ENCODE measurements at regions not wholly inside any gene's neighbourhood (a gene's known extent, or its start where the extent isn't known, plus 50 kb on each side); places are given as distances from the start of the nearest gene placed in this dataset.

- no peak for FAIRE-seq
- no peak for DNase-seq (ENCODE audit: insufficient read length, low spot score)
- no peak for TF ChIP-seq SPI1 (IDR thresholded peaks at IDR 0.05; ENCODE audit: low read depth, low read length)
- TF ChIP-seq TAF1 (IDR thresholded peaks at IDR 0.05; ENCODE audit: low read depth, low read length), result no peak
- TF ChIP-seq POU2F2 (IDR thresholded peaks at IDR 0.05; ENCODE audit: low read depth, low read length), result no peak
- TF ChIP-seq POLR2AphosphoS5 (IDR thresholded peaks at IDR 0.05; ENCODE audit: low read depth, low read length), result no peak
- no peak for TF ChIP-seq PAX5 (IDR thresholded peaks at IDR 0.05; ENCODE audit: insufficient read depth, low read length, severe bottlenecking)
- no peak for TF ChIP-seq POLR2A (IDR thresholded peaks at IDR 0.05; ENCODE audit: low read depth, low read length)
Measured at GRCh38 chr7:1339611-1340010, 106.9 kb downstream of the UNCX start.

DNA sequence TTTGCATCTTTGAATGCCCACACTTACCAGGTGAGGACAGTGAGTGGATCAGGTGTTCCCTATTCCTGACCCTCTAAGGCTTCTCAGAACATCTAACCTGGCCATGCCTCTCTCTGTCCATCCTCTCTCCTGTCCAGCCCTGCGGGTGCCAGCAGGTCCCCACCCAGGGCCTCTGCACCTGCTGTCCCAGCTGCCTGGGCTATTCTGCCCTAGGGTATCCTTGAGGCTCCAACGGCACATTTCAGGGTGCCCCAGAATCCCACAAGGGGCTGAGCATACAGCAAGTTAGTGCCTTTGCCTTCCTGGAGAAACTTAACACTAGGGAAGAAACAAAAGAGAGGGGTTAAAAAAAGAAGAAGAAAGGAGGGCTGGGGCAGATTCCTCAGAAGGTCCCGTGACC lies 107.4 kb downstream of the UNCX start:
- no peak for DNase-seq (ENCODE audit: insufficient read length, low spot score)
- TF ChIP-seq POLR2A (IDR thresholded peaks at IDR 0.05; ENCODE audit: low read depth, low read length) (no peak), POLR2AphosphoS5 (IDR thresholded peaks at IDR 0.05; ENCODE audit: low read depth, low read length) (no peak), PAX5 (IDR thresholded peaks at IDR 0.05; ENCODE audit: insufficient read depth, low read length, severe bottlenecking) (no peak), TAF1 (IDR thresholded peaks at IDR 0.05; ENCODE audit: low read depth, low read length) (no peak), POU2F2 (IDR thresholded peaks at IDR 0.05; ENCODE audit: low read depth, low read length) (no peak)
- FAIRE-seq, result no peak

GRCh38 chr7:1340461-1341360 lies 108.0 kb downstream of the UNCX start:
- FAIRE-seq, result no peak

GRCh38 chr7:1341361-1342089 lies 108.9 kb downstream of the UNCX start:
- FAIRE-seq, result no peak
- no peak for TF ChIP-seq POLR2AphosphoS5 (IDR thresholded peaks at IDR 0.05; ENCODE audit: low read depth, low read length)
- no peak for TF ChIP-seq TAF1 (IDR thresholded peaks at IDR 0.05; ENCODE audit: low read depth, low read length)
- TF ChIP-seq POU2F2 (IDR thresholded peaks at IDR 0.05; ENCODE audit: low read depth, low read length), result no peak
- no peak for TF ChIP-seq SPI1 (IDR thresholded peaks at IDR 0.05; ENCODE audit: low read depth, low read length)
- TF ChIP-seq POLR2A (IDR thresholded peaks at IDR 0.05; ENCODE audit: low read depth, low read length), result no peak
- no peak for TF ChIP-seq PAX5 (IDR thresholded peaks at IDR 0.05; ENCODE audit: insufficient read depth, low read length, severe bottlenecking)

More at GRCh38 chr7:1340461-1341360, 108.0 kb downstream of the UNCX start:
- TF ChIP-seq POLR2AphosphoS5 (IDR thresholded peaks at IDR 0.05; ENCODE audit: low read depth, low read length) (no peak), SPI1 (IDR thresholded peaks at IDR 0.05; ENCODE audit: low read depth, low read length) (no peak), POLR2A (IDR thresholded peaks at IDR 0.05; ENCODE audit: low read depth, low read length) (no peak), PAX5 (IDR thresholded peaks at IDR 0.05; ENCODE audit: insufficient read depth, low read length, severe bottlenecking) (no peak), TAF1 (IDR thresholded peaks at IDR 0.05; ENCODE audit: low read depth, low read length) (no peak), POU2F2 (IDR thresholded peaks at IDR 0.05; ENCODE audit: low read depth, low read length) (no peak)
- DNase-seq (ENCODE audit: insufficient read length, low spot score), result no peak

DNA sequence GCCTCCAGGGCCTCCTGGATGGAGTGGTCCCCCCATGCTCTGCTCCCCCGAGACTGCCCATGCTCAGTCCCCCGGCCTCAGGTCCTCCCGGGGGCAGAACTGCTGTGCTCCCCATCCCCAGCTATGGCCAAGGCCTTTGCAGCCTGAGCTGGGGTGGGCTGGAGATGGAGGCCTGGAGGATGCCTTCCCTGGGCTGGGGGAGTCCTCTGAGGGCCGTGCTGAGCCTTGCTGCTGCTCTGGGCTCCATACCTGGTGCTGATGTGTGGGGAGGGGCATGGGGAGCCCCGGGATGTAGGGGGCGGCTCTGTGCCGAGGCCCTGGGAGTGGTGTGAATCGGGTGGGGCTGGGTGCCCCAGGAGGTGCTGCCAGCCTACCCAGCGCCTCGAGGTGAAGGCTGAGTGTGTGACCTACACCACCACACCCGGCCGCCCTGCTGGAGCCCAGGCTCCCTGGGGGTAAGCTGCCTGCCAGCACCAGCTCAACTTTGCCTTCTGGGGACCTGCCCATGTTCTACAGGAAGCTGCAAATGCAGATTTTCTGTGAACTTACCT lies 109.5 kb downstream of the UNCX start:
- TF ChIP-seq POLR2AphosphoS5 (IDR thresholded peaks at IDR 0.05; ENCODE audit: low read depth, low read length) (no peak), POLR2A (IDR thresholded peaks at IDR 0.05; ENCODE audit: low read depth, low read length) (no peak), TAF1 (IDR thresholded peaks at IDR 0.05; ENCODE audit: low read depth, low read length) (no peak), SPI1 (IDR thresholded peaks at IDR 0.05; ENCODE audit: low read depth, low read length) (no peak), POU2F2 (IDR thresholded peaks at IDR 0.05; ENCODE audit: low read depth, low read length) (no peak), PAX5 (IDR thresholded peaks at IDR 0.05; ENCODE audit: insufficient read depth, low read length, severe bottlenecking) (no peak)
- FAIRE-seq (no peak), DNase-seq (ENCODE audit: insufficient read length, low spot score) (no peak)

More at GRCh38 chr7:1341361-1342089, 108.9 kb downstream of the UNCX start:
- DNase-seq (ENCODE audit: insufficient read length, low spot score), result no peak

DNA sequence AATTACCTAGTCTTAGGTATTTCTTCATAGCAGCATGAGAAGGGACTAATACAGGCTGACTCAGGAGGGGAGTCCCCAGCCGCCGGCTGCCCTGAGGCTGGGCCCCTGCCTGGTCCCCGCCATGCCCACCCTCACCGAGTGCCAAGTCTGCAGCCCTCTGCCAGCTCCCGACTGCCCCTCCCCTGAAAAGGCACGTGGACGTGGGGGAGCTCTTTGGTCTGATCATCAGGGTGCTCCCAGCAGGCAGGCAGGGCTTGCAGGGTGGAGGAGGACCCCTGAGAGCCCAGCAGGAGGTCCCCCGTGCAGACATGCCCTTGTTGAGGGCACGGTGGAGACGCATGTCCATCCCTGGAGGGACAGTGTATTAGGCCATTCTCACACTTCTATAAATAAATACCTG lies 110.9 kb downstream of the UNCX start:
- TF ChIP-seq PAX5 (IDR thresholded peaks at IDR 0.05; ENCODE audit: insufficient read depth, low read length, severe bottlenecking) (no peak), POU2F2 (IDR thresholded peaks at IDR 0.05; ENCODE audit: low read depth, low read length) (no peak), TAF1 (IDR thresholded peaks at IDR 0.05; ENCODE audit: low read depth, low read length) (no peak), POLR2AphosphoS5 (IDR thresholded peaks at IDR 0.05; ENCODE audit: low read depth, low read length) (no peak)
- no peak for FAIRE-seq
- DNase-seq (ENCODE audit: insufficient read length, low spot score), result no peak

DNA sequence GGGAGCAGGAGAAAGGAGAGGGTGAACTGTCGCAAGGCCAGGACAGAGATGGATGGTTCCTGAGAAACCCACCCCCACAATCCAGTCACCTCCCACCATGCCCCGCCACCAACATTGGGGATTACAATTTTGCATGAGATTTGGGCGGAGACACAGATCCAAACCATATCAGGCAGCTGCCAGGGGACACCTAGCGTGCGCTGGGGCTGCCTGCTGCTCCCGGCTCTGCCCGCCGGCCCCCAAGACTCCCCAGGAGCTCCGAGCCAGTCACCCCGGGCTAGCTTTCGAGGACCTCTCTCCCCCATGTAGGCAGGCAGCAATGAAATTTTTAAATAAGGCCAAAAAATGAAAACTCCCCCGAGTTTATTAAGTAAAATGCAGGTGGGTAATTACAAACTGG lies 111.7 kb downstream of the UNCX start:
- no peak for FAIRE-seq
- TF ChIP-seq POLR2AphosphoS5 (IDR thresholded peaks at IDR 0.05; ENCODE audit: low read depth, low read length), result no peak
- no peak for TF ChIP-seq POU2F2 (IDR thresholded peaks at IDR 0.05; ENCODE audit: low read depth, low read length)
- TF ChIP-seq PAX5 (IDR thresholded peaks at IDR 0.05; ENCODE audit: insufficient read depth, low read length, severe bottlenecking), result no peak
- no peak for TF ChIP-seq POLR2A (IDR thresholded peaks at IDR 0.05; ENCODE audit: low read depth, low read length)
- TF ChIP-seq TAF1 (IDR thresholded peaks at IDR 0.05; ENCODE audit: low read depth, low read length), result no peak
- no peak for TF ChIP-seq SPI1 (IDR thresholded peaks at IDR 0.05; ENCODE audit: low read depth, low read length)
- DNase-seq (ENCODE audit: insufficient read length, low spot score), result no peak

DNA sequence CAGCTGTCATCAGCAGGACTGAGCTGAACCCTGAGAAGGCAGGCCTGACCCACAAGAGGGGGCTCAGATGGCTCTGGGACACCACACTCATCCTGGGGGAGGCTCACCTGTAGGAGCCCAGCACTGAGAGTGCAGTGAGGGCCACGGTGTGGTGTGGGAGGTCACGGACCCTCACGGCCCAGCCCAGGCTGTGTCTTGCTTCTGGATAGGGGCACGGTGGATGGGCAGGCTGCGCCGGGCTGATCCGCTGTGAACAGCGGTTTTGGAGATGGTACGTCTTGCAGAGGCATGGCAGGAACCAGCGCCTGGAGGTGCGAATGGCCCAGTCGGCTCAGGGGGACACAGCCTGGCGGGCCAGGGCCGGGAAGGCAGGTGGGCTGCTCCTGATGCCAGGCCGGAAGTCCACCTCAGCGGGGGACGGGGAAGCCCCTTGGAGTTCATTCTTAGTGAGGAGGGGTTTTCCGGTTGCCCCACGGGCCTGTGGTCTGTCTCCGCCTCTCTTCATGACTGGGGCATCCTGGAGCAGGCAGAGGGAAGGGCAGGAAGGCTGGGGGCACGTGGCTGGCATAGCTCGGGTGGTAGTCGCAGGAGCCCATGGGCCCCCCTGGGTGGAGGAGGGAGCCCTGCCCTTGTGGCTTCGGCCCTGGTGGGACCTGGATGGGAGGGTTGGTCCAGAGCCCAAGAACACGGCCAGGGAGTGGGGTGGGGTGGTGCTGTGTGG lies 112.5 kb downstream of the UNCX start:
- DNase-seq (ENCODE audit: insufficient read length, low spot score) (no peak), FAIRE-seq (no peak)
- no peak for TF ChIP-seq POLR2AphosphoS5 (IDR thresholded peaks at IDR 0.05; ENCODE audit: low read depth, low read length)
- TF ChIP-seq SPI1 (IDR thresholded peaks at IDR 0.05; ENCODE audit: low read depth, low read length), result no peak
- TF ChIP-seq POU2F2 (IDR thresholded peaks at IDR 0.05; ENCODE audit: low read depth, low read length), result no peak
- TF ChIP-seq PAX5 (IDR thresholded peaks at IDR 0.05; ENCODE audit: insufficient read depth, low read length, severe bottlenecking), result no peak
- TF ChIP-seq POLR2A (IDR thresholded peaks at IDR 0.05; ENCODE audit: low read depth, low read length), result no peak
- no peak for TF ChIP-seq TAF1 (IDR thresholded peaks at IDR 0.05; ENCODE audit: low read depth, low read length)

All from GM12891 (cell line).